GM20000 (cell line): ENCODE measurements at regions not wholly inside any gene's neighbourhood (a gene's known extent, or its start where the extent isn't known, plus 50 kb on each side); places are given as distances from the start of the nearest gene placed in this dataset.
"Not testable (repeated sequence)": the region's sequence is repeated elsewhere in the genome, so short reads cannot be mapped to it uniquely, and the experiment has no call there.

Experiments
- DNase-seq: peaks from one replicate; pipeline ENCODE4 v3.0.0; 2012; ENCODE audit warnings: low spot score
- TF ChIP-seq, protein P1 (sequence below): IDR thresholded peaks from 2 replicates; pipeline ENCODE4 v1.5.1; 2012; ENCODE audit warnings: mild to moderate bottlenecking, control low read depth; ENCODE audit errors: extremely low read depth, missing control alignments

DNA sequence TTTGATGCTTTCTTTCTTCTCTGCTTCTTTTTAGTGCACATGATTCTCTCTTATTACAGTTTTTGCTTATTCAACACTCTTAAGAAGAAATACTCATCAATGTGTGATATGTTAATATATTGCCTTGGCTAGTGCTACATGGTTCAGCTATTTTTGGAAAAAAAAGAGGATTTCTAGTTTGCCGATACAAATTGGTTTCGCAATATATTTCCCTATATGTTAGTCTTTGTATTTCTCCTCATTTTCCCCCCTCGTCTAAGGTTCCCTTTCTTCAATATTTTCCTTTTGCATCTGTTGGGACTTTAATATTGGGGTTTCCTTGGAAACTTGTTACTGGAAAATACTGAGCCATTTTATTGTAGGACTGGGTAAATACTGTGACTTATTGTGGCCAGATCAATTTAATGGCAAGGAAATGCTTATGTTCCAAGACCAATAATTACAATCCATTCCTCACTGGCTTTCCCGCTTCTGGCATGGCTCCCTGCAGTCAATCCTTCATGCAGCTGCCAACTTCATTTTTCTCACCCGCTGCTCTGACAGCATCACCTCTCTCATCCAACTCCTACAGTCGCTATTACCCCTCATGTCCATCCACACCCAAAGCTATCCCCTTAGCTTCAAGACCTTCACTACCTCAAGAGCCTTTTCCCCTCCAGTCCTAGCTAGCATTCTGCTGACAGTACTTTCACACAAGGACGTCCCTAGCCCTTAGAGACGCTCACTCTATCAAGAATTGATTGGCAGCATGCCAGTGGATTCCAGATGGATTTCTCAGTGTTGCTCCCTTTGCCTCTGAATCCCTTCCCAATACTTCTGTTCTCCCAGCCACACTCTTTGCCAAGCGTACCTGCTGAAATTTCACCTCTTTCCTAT is 280.1 kb upstream of the TMTC4 start:
- TF ChIP-seq, protein P1, sequence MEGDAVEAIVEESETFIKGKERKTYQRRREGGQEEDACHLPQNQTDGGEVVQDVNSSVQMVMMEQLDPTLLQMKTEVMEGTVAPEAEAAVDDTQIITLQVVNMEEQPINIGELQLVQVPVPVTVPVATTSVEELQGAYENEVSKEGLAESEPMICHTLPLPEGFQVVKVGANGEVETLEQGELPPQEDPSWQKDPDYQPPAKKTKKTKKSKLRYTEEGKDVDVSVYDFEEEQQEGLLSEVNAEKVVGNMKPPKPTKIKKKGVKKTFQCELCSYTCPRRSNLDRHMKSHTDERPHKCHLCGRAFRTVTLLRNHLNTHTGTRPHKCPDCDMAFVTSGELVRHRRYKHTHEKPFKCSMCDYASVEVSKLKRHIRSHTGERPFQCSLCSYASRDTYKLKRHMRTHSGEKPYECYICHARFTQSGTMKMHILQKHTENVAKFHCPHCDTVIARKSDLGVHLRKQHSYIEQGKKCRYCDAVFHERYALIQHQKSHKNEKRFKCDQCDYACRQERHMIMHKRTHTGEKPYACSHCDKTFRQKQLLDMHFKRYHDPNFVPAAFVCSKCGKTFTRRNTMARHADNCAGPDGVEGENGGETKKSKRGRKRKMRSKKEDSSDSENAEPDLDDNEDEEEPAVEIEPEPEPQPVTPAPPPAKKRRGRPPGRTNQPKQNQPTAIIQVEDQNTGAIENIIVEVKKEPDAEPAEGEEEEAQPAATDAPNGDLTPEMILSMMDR, result no peak
- no peak for DNase-seq

- TF ChIP-seq, protein P1, result no peak
- no peak for DNase-seq
Measured at GRCh38 chr13:100951016-100951415, 276.4 kb upstream of the TMTC4 start.

GRCh38 chr13:100948937-100949336 is 274.3 kb upstream of the TMTC4 start:
- not testable (repeated sequence) for DNase-seq

DNA sequence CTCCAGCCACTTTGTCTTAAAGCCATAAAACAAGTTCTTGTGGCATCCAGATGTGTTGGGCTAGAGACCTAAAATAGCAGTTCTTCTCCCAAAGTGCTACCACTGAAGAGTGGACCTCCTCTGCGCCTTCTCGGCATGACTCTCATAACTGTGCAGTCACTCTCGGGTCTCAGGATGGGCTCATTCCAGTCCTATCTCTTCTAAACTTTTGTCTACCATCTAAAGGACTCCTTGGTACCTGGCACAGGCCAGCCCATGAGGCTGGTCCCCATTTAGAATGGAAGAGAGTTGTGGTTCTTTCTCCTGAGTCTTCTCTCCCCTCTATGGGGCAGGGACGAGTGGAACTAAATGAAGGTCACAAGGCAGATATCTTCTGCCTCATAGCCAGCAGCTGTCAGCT is 272.0 kb upstream of the TMTC4 start:
- DNase-seq, result no peak
- TF ChIP-seq, protein P1, result no peak

DNA sequence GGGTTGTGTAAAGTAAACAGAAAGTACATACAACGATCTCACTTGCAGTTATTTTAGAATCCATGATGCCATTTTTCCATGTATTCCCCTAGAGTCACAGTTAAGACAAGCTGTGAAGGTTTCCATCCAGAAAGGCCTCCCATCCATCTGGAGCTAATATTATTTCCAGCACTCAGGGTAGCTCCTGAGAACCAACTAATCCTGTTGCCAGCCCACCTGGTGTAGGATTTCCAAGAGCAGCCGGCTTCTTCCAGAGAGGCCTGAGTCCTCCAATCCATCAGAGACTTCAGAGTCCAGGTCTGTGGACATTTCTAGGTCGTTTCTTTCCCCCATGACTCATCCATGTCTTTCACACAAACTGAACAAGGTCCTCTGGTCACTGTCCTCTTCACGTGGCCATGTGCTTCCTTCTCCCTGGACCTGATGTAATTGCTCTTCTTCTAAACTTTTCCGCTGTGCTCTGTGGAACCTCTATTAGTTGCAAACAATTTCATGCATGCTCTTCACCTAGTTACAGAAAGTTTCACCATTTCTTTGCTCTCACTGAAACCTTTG is 270.3 kb upstream of the TMTC4 start:
- no peak for DNase-seq
- TF ChIP-seq, protein P1, result no peak

DNA sequence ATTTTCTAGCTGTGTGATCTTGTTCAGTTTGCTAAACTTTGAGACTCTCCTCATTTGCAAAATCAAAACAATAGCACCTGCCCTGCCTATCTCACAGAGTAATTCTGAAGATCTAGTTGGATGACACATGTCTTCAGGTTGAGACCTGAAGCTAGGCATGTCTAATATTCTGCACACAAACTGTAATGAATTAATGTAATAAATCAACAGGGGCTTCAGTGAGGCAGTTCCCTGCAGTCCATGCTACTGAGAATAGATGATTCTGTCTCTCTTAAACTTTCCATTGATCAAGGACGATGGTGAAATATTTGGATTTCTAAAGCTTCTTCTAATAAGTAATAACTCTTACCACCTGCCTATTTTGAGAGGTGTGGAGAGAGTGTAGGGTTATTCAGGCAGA is 268.1 kb upstream of the TMTC4 start:
- TF ChIP-seq, protein P1, result no peak
- no peak for DNase-seq

GRCh38 chr13:100941377-100942368 is 267.1 kb upstream of the TMTC4 start:
- TF ChIP-seq, protein P1, result no peak
- DNase-seq, result no peak
